Motor neuron (in vitro differentiated cells): ENCODE measurements at regions not wholly inside any gene's neighbourhood (a gene's known extent, or its start where the extent isn't known, plus 50 kb on each side); places are given as distances from the start of the nearest gene placed in this dataset.
A peak's percentile ranks its signal among the peaks of the same experiment; 100 is the strongest.

Experiments
- ATAC-seq, 8 experiments: fragments of 200-7000 bp; cut with Tn5 transposase; replicated peaks in 6 of 8; 2 replicates each; pipeline ENCODE4 v1.8.0; 2021; ENCODE audit warnings: mild to moderate bottlenecking in 8 of 8, moderate library complexity in 8 of 8
- H3K27ac ChIP-seq, 2 donors: fragments of 250-450 bp; sonication (Bioruptor Pico); 2 replicates each; pipeline ENCODE4 v1.9.0; 2021; ENCODE audit warnings: antibody characterized with exemption in 2 of 2, mild to moderate bottlenecking in 2 of 2, moderate library complexity in 1 of 2
- H3K4me1 ChIP-seq, 2 donors: fragments of 250-450 bp; sonication (Bioruptor Pico); replicated peaks in 1 of 2; 2 replicates each; pipeline ENCODE4 v1.6.1; 2021; ENCODE audit warnings: antibody characterized with exemption in 2 of 2, mild to moderate bottlenecking in 2 of 2, moderate library complexity in 1 of 2
- H3K4me3 ChIP-seq, 5 donors: fragments of 250-450 bp; sonication (Bioruptor Pico); 2 replicates each; pipeline ENCODE4 v1.9.0; 2021; ENCODE audit warnings: antibody characterized with exemption in 5 of 5, mild to moderate bottlenecking in 5 of 5, moderate library complexity in 4 of 5
- WGBS, 10 experiments: fragments of 450-650 bp; shearing (Covaris generic); methylation state at CpG; one replicate each; pipeline ENCODE4 v1.0.0; 2022; 5-methylcytosine and 5-hydroxymethylcytosine counted together
- in situ Hi-C, 9 experiments: fragments of 400-800 bp; cut with MboI; loops; one replicate each; pipeline ENCODE4 v1.15.0; 2021; ENCODE audit warnings: low sequenced_read_pairs in 9 of 9, low pct_unique_long_range_greater_than_20kb in 2 of 9; ENCODE audit not compliant: unreplicated experiment in 9 of 9

DNA sequence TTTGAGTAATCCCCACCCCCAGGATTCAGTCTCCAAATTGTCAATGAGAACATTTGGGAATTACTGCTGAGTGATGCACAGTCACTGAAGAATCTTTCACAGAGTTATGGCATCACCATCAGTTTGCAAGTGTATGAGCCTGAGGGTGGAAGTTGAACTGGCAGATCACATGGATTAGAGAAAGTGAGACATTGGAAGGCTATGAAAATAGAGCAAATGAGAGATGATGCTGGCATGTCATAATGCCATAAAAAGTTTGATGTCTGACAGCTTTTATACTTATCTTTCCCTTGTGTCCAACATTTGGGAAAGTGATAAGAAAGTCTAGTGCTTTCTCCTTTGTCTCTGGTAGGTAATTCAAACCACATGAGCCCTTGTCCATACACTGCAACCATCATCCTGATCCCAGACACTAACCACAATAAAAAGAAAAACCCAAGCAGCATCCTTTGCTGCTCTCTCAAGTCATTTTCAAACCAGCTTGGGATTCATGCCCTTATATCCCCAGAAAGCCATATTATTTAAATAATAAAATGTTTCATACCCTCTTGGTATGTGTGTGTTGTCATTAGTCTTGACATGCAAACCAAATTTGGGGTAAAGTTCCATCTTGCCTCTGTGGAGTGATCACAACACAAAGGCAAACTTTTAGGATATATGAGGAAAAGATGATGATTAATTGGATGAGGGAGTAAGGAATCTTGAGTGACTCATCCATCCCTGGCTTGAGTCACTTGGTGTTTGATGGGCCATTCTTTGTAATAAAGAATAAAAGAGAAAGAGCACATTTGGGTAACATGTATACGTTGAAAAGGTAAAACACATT is 438.9 kb downstream of the GRXCR1 start:
- H3K27ac ChIP-seq, result no peak overlapping the region
- H3K4me1 ChIP-seq, result no peaks in the 10 kb centered on the region
- ATAC-seq, result peak in 1 of 8 experiments; percentile 56
- 0 to 82% (median 43%) methylated on average over 1 of the region's 1 CpG; no CpG with 5 or more reads in 1 of the 10 experiments for WGBS, 10 experiments
- H3K4me3 ChIP-seq, result no peak overlapping the region
- in situ Hi-C loops, result no loop called here

GRCh38 chr4:43332052-43332425 is 439.5 kb downstream of the GRXCR1 start:
- H3K4me3 ChIP-seq, result no peak overlapping the region
- no peaks in the 10 kb centered on the region for H3K4me1 ChIP-seq
- no peak overlapping the region for H3K27ac ChIP-seq
- no peak for ATAC-seq
- in situ Hi-C loops, result no loop called here

GRCh38 chr4:43337707-43338106 is 445.2 kb downstream of the GRXCR1 start:
- no peak overlapping the region for H3K4me3 ChIP-seq
- H3K27ac ChIP-seq, result no peak overlapping the region
- in situ Hi-C loops, result no loop called here
- no peak for ATAC-seq
- no peaks in the 10 kb centered on the region for H3K4me1 ChIP-seq

DNA sequence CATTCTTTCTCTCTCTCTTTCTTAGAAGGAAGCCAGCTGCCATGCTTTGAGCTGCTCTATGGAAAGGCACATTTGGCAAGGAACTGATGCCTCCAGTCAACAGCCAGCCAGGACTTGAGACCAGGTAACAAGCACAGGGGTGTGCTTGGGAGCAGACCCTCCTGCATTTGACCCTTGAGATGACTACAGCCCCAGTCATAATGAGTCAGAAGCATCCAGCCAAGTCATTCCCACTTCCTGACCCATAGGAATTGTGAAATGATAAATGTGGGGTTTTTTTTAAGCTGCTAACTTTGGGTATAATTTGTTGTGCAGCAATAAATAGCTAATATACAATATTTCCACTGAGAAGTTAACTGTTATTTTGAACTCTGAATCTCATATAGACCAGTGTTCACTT is 446.9 kb downstream of the GRXCR1 start:
- Histone ChIP-seq H3K4me1 (no peaks in the 10 kb centered on the region), H3K27ac (no peak overlapping the region), H3K4me3 (no peak overlapping the region)
- in situ Hi-C loops, result no loop called here
- no peak for ATAC-seq

DNA sequence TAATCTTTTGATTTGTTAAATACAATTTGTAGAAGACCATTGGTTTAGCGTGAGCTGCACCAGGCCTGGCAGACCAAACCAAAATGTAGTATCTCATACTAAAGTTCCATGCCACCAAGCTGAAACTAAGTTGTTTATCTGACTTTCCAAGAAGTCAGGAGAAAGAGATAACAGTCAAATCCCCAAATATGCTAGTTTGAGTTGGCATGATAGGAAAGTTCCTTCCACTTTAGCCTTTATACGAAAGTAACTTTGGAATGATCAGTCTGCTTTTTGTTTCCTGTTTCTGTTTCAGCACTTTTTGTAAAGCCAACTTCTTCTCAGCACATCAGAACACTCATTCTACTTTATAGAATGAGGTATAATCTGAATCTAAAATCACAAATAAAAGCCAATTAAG is 449.2 kb downstream of the GRXCR1 start:
- ATAC-seq, result no peak
- peaks cover 0 to 15% of the 10 kb centered on the region in 2 donors for H3K4me1 ChIP-seq
- WGBS, 10 experiments, result 15 to 100% (median 83%) methylated on average over 1 to 2 of the region's 2 CpGs; no CpG with 5 or more reads in 1 of the 10 experiments
- no peak overlapping the region for H3K27ac ChIP-seq
- in situ Hi-C loops, result no loop called here
- no peak overlapping the region for H3K4me3 ChIP-seq

DNA sequence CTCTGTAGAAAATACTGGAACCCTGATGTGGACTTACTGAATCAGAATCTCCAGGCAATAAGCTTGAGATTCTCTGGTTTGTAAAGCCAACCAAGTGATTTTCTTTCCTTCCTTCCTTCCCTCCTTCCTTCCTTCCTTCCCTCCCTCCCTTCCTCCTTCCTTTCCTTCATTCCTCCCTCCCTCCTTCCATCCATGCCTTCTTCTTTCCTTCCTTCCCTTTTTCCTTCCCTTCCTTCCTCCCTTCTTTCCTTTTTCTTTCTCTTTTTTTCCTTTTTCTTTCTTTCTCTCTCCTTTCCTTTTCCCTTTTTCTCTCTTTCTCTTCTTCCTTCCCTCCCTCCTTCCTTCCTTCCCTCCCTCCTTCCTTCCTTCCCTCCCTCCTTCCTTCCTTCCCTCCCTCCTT is 450.8 kb downstream of the GRXCR1 start:
- Histone ChIP-seq H3K4me3 (no peak overlapping the region), H3K27ac (no peak overlapping the region), H3K4me1 (peaks cover 0 to 15% of the 10 kb centered on the region in 2 donors)
- in situ Hi-C loops, result no loop called here
- no peak for ATAC-seq

GRCh38 chr4:43345323-43345925 is 452.9 kb downstream of the GRXCR1 start:
- H3K27ac ChIP-seq, result no peak overlapping the region
- H3K4me1 ChIP-seq, result peaks cover 0 to 15% of the 10 kb centered on the region in 2 donors
- ATAC-seq, result peak in 4 of 8 experiments; percentile 14 to 71 (median 39)
- no peak overlapping the region for H3K4me3 ChIP-seq
- in situ Hi-C loops, result no loop called here
- 0 to 88% (median 48%) methylated on average over 1 to 3 of the region's 3 CpGs for WGBS, 10 experiments

- in situ Hi-C loops, result no loop called here
- Histone ChIP-seq H3K4me1 (peaks cover 0 to 15% of the 10 kb centered on the region in 2 donors), H3K4me3 (no peak overlapping the region), H3K27ac (no peak overlapping the region)
- no peak for ATAC-seq
- WGBS, 10 experiments, result 50 to 100% (median 91%) methylated on average over 1 to 2 of the region's 2 CpGs; no CpG with 5 or more reads in 2 of the 10 experiments
Observed at GRCh38 chr4:43348591-43348990, 456.1 kb downstream of the GRXCR1 start.

DNA sequence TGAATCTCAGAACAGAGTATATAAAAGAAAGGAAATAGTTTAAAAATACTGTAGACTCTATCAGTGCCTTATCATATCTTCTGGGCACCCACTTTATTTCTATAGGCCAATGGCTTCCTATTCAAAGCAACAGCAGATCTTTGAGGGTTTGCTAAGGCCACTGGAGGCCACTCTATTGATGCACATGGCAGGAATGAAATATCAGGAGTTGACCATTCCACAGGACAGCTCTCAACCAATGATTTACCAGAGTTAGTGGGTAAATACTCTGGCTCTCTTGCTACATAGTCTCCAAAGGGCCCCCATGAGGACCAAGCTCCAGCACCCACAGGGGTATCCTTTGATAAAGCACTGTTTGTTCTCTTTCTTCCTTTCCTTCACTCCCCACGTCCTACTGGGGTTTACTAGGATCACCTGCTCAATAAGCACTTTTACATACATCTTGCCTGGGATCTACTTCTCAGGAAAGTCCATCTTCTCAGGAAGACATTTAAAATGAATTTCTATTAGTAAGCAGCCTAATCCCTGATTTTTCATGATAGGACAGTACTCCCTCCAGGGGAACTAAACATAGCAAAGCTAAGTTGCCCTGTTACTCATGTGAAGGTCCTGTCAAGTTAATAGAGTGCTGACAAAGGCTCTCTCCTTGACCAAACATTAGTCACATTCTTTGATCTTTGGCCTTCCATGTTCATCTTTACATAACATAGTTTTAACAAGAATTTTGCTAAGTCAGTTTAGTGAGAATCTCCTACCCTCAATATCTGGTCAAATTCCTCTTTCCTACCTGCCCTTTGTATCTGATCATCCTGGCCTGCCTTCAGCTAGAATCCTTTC is 459.7 kb downstream of the GRXCR1 start:
- in situ Hi-C loops, result no loop called here
- no peak for ATAC-seq
- no peaks in the 10 kb centered on the region for H3K4me1 ChIP-seq
- H3K4me3 ChIP-seq, result no peak overlapping the region
- 0 to 50% (median 0%) methylated on average over 1 of the region's 1 CpG; no CpG with 5 or more reads in 3 of the 10 experiments for WGBS, 10 experiments
- no peak overlapping the region for H3K27ac ChIP-seq

DNA sequence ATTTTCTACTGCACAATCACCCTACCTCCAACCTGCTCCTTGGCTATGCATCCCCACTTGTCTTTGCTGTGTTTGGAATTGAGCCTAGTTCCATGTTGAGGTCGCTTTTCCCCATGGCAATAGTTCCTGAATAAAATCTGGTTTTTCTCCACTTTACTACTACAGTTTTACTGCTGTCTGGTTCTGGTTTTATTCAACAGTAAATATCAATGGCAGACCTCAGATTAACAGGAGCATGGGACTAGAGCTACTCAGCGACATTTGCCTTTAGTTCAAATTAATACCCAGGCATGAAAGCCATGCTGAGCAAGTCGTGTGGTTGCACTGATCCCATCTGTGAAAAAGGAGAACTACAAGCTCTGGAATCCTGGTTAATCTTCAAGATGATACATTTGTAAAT is 460.3 kb downstream of the GRXCR1 start:
- Histone ChIP-seq H3K4me1 (no peaks in the 10 kb centered on the region), H3K27ac (no peak overlapping the region), H3K4me3 (no peak overlapping the region)
- ATAC-seq, result no peak
- in situ Hi-C loops, result no loop called here
- WGBS, 10 experiments, result 7 to 95% (median 40%) methylated on average over 1 to 3 of the region's 3 CpGs; no CpG with 5 or more reads in 3 of the 10 experiments

DNA sequence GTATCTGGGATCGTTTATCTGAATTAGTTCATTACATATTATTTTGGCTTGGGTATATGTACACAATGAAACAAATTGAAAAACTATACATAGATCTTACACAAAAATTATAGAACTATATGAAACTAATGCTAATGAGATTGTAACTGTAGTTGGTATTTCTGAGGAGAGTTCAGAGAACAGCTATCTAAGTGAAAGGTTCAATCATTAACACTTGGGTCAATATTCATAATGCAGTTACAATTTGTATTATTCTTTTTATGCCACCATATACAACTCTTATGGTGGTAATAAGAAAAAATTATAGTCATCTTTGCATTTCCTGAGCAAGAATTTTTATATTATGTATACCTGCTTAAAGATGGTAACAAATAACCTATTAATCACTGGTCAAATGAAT is 461.0 kb downstream of the GRXCR1 start:
- no peak for ATAC-seq
- Histone ChIP-seq H3K4me3 (no peak overlapping the region), H3K27ac (no peak overlapping the region), H3K4me1 (no peaks in the 10 kb centered on the region)
- 40 to 100% (median 75%) methylated on average over 1 of the region's 1 CpG; no CpG with 5 or more reads in 1 of the 10 experiments for WGBS, 10 experiments
- in situ Hi-C loops, result no loop called here

DNA sequence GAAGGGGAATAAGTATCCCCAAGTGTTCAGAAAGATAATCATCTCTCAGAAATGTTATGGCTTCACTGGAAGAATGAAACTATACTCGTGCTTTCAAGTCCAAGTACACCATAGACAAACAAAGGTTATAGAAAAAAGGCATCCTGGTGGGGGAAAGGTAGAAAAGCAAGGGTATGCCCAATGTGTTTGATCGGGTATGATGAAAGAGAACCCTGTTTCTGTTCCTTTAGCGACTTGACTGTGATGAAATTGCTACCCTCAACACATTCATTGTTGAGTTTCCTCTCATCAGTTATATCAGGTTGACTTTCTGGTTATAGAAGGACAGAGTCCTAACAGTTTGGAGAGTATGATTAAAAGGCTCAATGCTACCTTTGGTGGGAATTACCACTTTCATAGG is 464.3 kb downstream of the GRXCR1 start:
- in situ Hi-C loops, result no loop called here
- Histone ChIP-seq H3K4me3 (no peak overlapping the region), H3K4me1 (no peaks in the 10 kb centered on the region), H3K27ac (no peak overlapping the region)
- WGBS, 10 experiments, result 16 to 80% (median 66%) methylated on average over 1 to 3 of the region's 3 CpGs; no CpG with 5 or more reads in 1 of the 10 experiments
- ATAC-seq, result no peak

DNA sequence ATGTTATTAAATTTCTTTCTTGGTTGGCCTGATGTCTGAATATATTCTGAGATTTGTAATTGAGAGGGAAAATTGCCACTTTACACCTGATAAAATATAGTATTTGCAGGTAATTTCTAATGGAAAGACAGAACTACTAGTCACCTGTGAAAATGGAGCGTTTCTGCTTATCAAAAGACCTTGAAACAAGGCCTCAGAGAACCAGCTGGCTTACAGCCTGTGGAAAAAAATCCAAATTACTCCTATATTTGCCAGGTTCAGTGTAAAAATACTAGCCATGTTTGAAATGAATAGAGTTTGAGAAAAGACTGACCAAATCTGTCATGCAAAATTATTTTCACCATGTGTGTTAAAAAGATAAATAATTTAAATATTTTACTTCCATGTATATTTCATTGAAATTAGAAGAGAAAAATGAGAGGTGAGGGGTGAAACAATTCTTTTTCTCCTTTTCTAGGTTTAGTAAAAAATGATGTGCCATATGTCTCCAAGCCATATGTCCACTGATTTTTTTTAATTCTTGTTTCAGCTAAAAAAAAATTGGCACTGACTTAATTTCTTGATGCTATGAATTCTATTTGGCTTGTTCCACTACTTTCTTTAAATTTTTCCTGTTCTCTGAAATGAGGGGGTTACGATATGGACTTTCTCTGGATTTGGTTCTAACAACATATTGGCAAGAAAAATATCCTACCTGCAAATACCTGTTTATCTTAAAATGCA is 464.9 kb downstream of the GRXCR1 start:
- in situ Hi-C loops, result no loop called here
- H3K4me1 ChIP-seq, result no peaks in the 10 kb centered on the region
- WGBS, 10 experiments, result 29 to 100% (median 66%) methylated on average over 1 to 2 of the region's 2 CpGs; no CpG with 5 or more reads in 1 of the 10 experiments
- ATAC-seq, result no peak
- no peak overlapping the region for H3K27ac ChIP-seq
- H3K4me3 ChIP-seq, result no peak overlapping the region
